Fibroblast of lung (primary cell): ENCODE measurements at regions not wholly inside any gene's neighbourhood (a gene's known extent, or its start where the extent isn't known, plus 50 kb on each side); places are given as distances from the start of the nearest gene placed in this dataset.

ENCODE experiments used
- CTCF ChIP-seq, 2 donors: IDR thresholded peaks in 1 of 2; conservative IDR thresholded peaks in 1 of 2; 1 replicate in 1 of 2; 2 replicates in 1 of 2; pipeline ENCODE4 v1.5.1; 2011 to 2012; ENCODE audit warnings: low read length in 2 of 2, control low read depth in 1 of 2, inconsistent platforms in 1 of 2, low read depth in 1 of 2, mild to moderate bottlenecking in 1 of 2
- EZH2 ChIP-seq: IDR thresholded peaks from 2 replicates; pipeline ENCODE4 v1.5.1; 2012; ENCODE audit warnings: low read length, control low read depth, mild to moderate bottlenecking; ENCODE audit errors: missing control alignments

DNA sequence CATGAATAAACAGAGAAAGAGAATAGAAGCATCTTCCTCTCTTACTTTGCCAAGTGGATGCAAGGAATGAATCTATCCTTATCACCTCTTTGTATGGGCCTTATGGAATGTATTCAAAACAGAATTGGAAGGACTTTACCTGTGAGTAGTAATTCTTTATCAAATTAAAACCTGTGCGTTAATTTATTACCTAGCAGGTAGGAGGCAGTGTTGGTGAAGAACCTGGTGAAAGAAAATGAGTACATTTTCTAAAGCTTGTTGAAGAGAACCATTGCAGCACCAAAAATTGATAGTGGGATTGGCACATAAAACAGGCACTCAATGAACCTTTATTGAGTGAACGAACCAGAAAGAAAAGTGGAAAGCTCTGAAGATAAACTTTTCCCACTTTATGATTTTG is 1302.1 kb upstream of the CELF4 start:
- TF ChIP-seq CTCF (conservative IDR thresholded peaks at IDR 0.05 in 1 of 2, IDR thresholded peaks at IDR 0.05 in 1 of 2; ENCODE audit: low read depth in 1 of 2, low read length in 2 of 2): no peak
- no peak for TF ChIP-seq EZH2
